Lower leg skin (tissue), 4 donors: ENCODE measurements at regions not wholly inside any gene's neighbourhood (a gene's known extent, or its start where the extent isn't known, plus 50 kb on each side); places are given as distances from the start of the nearest gene placed in this dataset.

ENCODE experiments used
- DNase-seq, 2 donors: peaks; one replicate each; pipeline ENCODE4 v3.0.0-alpha.2; 2019; ENCODE audit warnings: low spot score in 2 of 2
- H3K4me3 ChIP-seq: fragments of 200-600 bp; sonication (generic); 2 replicates; pipeline ENCODE4 v1.5.1; 2017; ENCODE audit warnings: mild to moderate bottlenecking, low read depth; ENCODE audit not compliant: poor library complexity, severe bottlenecking
- CTCF ChIP-seq, 3 donors: fragments of 450-650 bp; IDR thresholded peaks; one replicate each; pipeline ENCODE4 v1.5.1; 2016; ENCODE audit warnings: antibody characterized with exemption in 3 of 3, mild to moderate bottlenecking in 3 of 3, moderate library complexity in 2 of 3
- POLR2A ChIP-seq, 2 donors: fragments of 450-650 bp; IDR thresholded peaks; one replicate each; pipeline ENCODE4 v1.6.1; 2016 to 2017; ENCODE audit warnings: antibody characterized with exemption in 2 of 2, mild to moderate bottlenecking in 1 of 2, moderate library complexity in 1 of 2
- WGBS, 2 donors: methylation state at CpG; one replicate each; pipeline ENCODE4 v1.1.5; 2018; 5-methylcytosine and 5-hydroxymethylcytosine counted together
- intact Hi-C: fragments of 100-400 bp; cut with DNase I; formaldehyde crosslinking; loops from one replicate; pipeline ENCODE4 v1.15.0; 2023; ENCODE audit warnings: low total_unique reads

DNA sequence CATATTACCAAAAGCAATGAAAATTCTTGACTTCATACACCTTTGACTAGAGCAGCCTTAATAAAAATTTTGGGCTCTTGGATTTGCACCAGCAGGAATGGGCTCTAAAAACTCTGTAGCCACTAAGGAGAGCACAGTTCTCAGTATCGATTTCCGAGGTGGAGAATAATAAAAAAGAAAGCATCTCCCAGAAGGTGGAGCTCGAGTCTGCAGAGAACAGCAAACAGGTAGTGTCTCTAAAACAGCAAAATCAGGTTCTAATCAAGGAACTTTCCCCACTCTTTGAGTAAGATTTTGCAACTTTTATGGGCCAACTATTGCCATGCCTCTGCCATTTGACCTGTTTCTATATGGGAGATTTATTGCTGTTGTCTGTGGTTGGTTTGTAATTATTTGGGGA, 258.7 kb upstream of the GPC6 start:
- intact Hi-C loops: no loop called here
- no peak for DNase-seq
- 71 to 80% methylated on average over 3 of the region's 3 CpGs for WGBS, 2 donors

GRCh38 chr13:92972751-92973150, 253.9 kb upstream of the GPC6 start:
- WGBS, 2 donors: 76 to 77% methylated on average over 3 of the region's 3 CpGs
- no peak overlapping the region for H3K4me3 ChIP-seq
- DNase-seq: no peak
- intact Hi-C loops: no loop called here
- no peak for TF ChIP-seq POLR2A (IDR thresholded peaks at IDR 0.05)
- TF ChIP-seq CTCF (IDR thresholded peaks at IDR 0.05): no peak

More for the DNA sequence above, 258.7 kb upstream of the GPC6 start:
- H3K4me3 ChIP-seq: no peak overlapping the region
- TF ChIP-seq CTCF (IDR thresholded peaks at IDR 0.05): no peak
- TF ChIP-seq POLR2A (IDR thresholded peaks at IDR 0.05): no peak

DNA sequence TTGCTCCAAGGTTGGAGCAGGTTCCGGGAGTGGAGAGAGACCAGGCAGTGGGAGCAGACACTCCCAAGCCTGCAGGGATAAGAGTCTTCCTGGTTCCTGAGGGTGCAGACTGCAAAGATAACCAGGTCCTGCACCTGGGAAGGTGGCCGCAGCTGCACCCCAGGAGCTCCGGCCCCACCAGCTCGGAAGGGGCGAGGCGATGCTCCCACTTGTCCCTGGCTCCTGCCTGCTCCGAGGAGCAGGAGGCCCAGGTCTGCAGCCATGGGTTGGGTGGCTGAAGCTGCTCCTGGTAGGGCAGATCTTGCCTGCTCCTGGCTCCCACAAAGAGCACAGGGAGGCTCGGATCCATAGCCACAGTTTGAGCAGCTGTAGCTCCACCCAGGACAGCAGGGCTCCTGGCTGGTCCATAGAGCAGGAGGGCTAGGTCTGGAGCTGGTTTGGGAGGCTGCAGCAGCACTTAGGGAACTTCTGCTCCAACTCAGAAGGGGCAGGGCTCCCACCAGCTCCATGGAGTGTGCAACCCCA, 251.6 kb upstream of the GPC6 start:
- H3K4me3 ChIP-seq: no peak overlapping the region
- 83 to 100% methylated on average over 2 to 5 of the region's 8 CpGs for WGBS, 2 donors
- TF ChIP-seq CTCF (IDR thresholded peaks at IDR 0.05): no peak
- TF ChIP-seq POLR2A (IDR thresholded peaks at IDR 0.05): no peak
- intact Hi-C loops: no loop called here
- no peak for DNase-seq

DNA sequence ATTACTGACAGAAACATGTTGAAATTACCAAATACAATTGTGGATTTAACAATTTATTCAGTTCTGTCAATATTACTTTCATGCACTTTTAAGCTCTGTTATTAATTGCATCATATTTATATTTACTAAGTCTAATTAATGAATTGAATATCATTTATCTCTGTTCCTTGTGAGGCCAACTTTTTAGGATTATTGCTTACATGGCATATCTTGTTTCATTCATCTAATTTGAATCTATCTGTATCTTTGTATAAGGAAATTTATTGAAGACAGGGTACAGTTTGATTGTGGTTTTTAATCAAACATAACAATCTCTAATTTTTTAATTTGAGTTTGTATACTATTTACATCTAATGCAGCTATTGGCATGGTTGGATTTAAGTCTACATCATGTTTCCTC, 249.9 kb upstream of the GPC6 start:
- DNase-seq: no peak
- no peak overlapping the region for H3K4me3 ChIP-seq
- intact Hi-C loops: no loop called here
- TF ChIP-seq CTCF (IDR thresholded peaks at IDR 0.05): no peak
- TF ChIP-seq POLR2A (IDR thresholded peaks at IDR 0.05): no peak

DNA sequence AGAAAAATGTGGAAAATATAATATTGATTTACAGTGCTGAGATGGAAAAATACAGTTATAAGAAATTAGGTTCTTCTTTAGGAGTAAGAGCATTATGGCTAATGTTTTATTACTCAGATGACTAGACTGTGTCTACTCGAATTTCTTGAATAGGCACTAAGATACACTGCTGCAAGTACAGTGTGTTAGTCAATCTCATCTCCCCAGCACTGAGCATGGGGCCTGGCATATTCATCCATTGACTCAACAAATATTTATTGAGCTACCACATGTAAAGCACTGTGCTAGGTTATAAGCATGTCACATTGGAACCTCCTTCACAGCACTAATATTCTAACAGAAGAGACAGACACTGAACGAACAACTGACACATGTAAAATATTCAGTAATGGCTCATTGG, 242.5 kb upstream of the GPC6 start:
- no peak for DNase-seq

More for the DNA sequence above, 242.5 kb upstream of the GPC6 start:
- intact Hi-C loops: no loop called here
- 64 to 91% methylated on average over 2 of the region's 2 CpGs for WGBS, 2 donors
- TF ChIP-seq POLR2A (IDR thresholded peaks at IDR 0.05): no peak
- TF ChIP-seq CTCF (IDR thresholded peaks at IDR 0.05): no peak
- no peak overlapping the region for H3K4me3 ChIP-seq
